ENCODE measurements at regions not wholly inside any gene's neighbourhood (a gene's known extent, or its start where the extent isn't known, plus 50 kb on each side); places are given as distances from the start of the nearest gene placed in this dataset.
"Not testable (repeated sequence)": the region's sequence is repeated elsewhere in the genome, so short reads cannot be mapped to it uniquely, and the experiment has no call there.

- no peak for DNase-seq (ENCODE audit: low spot score)
These were observed 573.5 kb downstream of the KCNJ18 start for GRCh38 chr17:22265807-22266206.

- no peak for DNase-seq (ENCODE audit: low spot score)
These were observed 573.9 kb downstream of the KCNJ18 start for GRCh38 chr17:22266231-22266630.

GRCh38 chr17:22267019-22267418 is 574.7 kb downstream of the KCNJ18 start:
- DNase-seq (ENCODE audit: low spot score), result no peak

GRCh38 chr17:22268214-22268911 is 576.0 kb downstream of the KCNJ18 start:
- no peak for DNase-seq (ENCODE audit: low spot score)

DNA sequence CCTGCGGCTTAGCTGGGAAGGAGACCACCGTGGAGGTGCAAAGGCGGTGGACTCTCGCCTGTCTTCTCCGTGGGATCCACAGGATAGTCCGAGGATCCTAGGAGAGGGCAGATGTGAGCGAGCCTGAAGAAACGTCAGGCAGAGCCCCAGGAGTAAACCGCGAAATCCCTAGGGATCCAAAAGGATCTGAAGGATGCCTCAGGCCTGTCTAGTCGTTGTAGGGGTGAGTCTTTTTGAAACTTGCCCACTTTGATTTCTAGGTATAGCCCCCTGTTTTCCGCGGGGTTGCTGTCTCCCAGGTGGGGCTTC is 576.5 kb downstream of the KCNJ18 start:
- DNase-seq (ENCODE audit: low spot score), result no peak

DNA sequence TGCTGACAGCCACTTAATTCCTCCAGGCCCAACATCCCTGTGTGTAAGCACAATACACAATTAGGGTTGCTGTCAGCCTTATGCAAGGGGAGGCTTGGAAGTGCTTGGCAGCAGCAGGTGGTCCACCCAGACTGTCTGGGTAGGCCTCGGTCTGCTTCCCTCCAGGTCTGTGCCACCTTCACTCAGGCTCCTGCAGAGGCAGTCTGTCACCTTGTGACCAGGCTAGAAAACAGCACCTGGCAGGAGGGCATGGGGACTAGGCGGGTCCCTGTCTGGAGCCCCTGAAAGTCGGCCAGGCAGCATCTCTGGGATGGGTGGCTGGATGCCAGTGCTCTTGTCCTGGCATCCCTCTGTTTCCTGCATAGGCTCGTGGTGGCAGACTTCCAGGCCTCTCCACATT is 578.1 kb downstream of the KCNJ18 start:
- no peak for DNase-seq (ENCODE audit: low spot score)

- not testable (repeated sequence) for DNase-seq (ENCODE audit: low spot score)
These were observed 578.5 kb downstream of the KCNJ18 start for GRCh38 chr17:22270809-22271208.

DNA sequence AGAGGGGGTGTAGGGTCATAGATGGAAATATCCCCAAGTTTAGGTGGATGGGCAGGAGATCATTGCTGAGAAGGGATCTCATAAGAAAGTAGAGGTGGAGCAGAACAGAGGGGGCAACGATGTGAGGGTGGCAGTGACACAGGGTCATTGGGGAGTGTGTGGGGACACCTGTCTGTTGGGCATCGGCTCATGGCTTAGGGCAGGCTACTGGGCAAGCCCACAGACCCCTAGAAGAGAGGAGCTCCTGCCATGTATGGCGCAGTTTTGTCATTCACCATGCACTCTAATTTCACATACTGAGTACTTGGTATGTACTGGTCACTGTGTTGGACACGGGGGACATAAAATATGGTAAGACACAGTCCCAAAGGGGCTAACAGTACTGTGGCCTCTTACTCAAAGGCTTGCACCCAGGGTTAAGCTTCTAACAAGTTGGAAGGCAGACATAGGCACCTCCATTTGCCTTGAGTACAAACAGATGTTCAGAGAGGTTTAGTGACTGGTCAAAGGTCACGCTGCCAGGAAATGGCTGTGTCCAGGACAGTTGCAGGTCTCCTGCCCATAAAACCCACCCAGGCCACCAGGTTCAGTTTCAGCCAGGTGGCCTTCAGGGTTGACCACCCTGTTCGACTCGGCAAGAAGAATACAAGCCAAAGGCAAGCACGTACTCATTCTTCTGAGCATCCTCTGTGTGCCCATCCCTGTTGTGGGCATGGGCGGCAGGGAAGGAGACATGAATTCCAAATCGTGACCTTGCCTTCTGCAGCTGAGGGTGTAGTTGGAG is 580.2 kb downstream of the KCNJ18 start:
- no peak for DNase-seq (ENCODE audit: low spot score)

DNA sequence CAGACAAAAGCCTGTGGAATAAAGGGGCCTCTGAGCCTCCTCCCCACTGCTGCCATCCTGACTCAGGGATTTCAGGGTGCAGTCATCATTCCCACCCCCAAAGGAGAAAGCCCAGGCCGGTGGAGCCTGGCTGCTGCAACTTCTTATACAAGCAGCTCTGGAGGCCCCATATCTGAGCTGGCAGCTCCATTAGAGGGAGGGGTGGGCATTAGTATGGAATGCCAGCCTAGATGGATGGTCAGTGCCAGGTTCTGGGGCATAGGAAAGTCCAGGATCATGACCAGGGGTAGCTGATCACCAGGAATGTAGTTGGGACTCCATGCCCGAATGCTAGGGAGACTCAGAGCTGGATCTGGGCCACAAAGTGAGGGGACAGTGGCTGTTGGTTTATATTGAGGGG is 581.0 kb downstream of the KCNJ18 start:
- DNase-seq (ENCODE audit: low spot score), result no peak

GRCh38 chr17:22277595-22277994 is 585.3 kb downstream of the KCNJ18 start:
- no peak for DNase-seq (ENCODE audit: low spot score)

DNA sequence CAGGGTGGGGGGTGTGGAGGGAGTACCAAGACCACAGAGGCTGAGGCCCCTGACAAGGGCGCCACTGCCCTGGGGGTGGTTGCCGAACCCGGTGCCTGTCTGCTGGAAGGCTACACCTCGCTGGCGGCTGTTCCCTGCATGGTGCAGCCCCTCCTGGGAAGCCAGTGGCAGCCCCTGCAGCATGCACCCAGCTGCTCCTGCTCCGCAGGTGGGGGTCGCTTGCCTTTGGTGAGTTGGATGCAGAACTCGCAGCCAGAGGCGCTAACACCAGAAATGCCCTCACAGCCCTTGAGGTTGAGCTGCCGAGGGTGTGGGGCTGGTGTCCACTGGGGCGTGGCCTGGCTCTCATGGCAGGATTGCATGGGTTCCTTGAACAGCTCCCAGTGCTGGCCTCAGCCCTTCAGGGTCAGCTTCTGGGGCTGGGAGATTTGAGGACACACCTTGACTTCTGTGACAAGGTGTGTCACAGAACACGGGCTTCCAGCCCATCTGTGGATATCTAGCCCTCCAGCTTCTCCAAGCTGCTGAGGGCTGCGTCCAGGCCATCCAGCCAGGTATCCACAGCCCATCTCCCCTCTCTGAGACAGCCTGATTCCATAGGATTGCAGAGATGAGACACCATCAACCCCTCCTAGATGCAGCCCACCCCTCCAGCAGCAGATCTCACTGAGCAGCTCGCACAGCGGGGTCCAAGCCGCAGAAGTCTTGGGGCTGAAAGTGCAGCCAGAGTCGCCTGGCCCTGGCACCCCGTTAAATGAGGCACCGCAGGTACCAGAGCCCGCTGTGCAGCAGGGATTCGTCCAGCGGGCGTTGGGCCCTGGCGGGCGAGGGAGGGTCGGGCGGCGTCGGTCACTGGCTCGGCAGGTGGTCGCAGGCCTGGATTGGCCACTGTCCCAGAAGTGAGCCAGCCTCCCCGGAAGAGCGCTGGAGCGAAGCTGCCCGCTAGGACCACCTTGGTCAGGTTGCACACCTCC is 586.3 kb downstream of the KCNJ18 start:
- DNase-seq (ENCODE audit: low spot score), result no peak

DNA sequence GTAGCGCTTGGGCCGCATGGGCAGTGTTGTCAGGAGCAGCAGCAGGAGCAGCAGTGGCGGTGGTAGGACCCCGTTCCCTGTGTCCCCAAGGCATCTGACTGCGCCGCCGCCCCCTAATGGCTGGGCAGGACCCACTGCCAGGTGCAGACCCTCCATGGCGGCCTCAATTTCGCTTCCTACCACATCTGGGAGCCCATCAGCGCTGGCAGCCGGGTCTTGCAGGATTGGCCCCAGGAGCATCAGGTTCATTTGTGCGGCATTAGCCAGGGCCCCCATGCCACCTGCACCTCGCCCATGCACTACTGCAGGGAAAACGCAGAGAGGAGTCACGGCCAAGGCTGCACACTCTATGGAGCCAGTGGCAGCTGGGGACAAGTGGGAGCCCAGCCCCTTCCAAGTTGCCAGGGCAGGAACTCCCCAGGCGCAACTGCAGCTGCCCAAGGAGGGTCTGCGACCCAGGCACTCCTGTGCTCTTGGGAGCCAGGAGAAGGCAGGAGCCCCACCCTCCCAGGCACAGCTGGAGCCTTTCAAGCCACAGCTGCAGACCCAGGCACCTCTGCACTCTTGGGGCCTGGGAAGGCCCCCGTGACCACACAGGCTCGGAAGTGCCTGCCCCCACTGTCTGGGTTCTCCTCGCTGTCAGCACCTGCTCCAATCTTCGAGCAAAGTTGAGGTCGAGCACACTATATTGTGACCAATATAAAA is 594.2 kb downstream of the KCNJ18 start:
- no peak for DNase-seq (ENCODE audit: low spot score)

GRCh38 chr17:22298484-22298951 is 606.2 kb downstream of the KCNJ18 start:
- not testable (repeated sequence) for DNase-seq (ENCODE audit: low spot score)

DNA sequence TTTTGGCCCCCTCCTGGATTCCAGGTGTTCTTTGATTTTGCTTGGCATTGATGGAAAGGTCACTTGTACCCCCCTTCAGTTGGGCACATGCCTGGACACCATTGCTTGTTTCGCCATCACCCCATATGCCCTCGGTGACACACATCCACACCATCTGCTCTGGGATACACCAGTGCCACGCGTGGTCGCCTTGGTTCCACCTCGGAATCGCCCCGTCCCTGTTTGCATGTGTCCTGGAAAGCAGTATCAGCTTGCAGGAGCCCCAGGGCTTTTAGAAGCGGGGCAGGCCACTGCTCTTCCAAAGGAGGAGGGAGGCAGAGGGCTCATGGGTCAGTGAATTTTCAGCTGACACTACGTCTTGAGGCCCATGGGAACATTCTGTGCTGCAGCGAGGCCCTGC is 607.9 kb downstream of the KCNJ18 start:
- DNase-seq (ENCODE audit: low spot score), result no peak

DNA sequence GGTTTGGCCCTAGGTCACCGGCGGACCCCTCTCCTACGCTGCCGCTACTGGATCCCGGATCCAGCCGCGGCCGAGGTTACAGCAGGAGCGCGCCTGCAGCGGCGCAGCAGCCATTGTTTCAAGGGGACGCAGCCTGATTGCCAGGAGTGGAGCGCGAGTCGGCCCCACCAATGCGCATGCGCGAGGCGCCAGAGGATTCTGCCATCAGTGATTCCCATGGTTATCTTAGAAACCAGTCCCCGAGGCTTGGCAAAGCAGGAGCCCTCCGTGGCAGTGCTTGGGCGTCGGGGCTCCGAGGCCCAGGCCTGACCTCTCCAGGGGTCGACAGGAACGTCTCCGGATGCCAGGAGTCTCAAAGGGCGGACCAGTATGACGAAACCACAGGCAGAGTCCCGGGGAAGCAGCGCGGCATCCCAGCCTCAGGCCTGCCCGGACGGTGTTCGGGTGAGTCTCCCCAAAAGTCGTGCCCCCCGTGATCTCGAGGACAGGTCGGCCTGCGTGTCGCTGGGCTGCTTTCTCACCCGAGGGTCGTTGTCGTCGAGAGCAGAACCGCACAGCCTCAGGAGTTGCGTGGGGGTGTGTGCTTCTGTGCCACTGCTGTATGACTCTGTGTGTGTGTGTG is 608.5 kb downstream of the KCNJ18 start:
- no peak for DNase-seq (ENCODE audit: low spot score)

- DNase-seq (ENCODE audit: low spot score), result no peak
These were observed 609.0 kb downstream of the KCNJ18 start for GRCh38 chr17:22301353-22301745.

DNA sequence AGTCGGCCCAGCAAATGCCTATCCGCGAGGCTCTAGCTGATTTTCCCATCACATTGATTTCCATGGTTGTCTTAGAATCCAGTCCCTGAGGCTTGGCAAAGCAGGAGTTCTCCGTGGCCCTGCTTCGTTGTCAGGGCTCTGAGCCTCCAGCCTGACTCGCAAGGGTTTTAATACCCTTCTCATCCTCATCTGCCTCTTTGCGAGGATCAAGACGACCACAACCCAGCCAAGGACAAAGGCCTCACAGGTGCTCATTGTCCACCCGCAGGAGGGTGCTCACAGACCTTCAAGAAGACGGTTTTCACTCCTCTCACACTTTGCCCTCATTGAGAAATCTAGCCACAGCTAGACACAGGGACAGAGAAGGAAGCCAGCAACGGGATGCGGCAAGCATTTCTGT is 610.8 kb downstream of the KCNJ18 start:
- no peak for DNase-seq (ENCODE audit: low spot score)

- no peak for DNase-seq (ENCODE audit: low spot score)
These were observed 611.5 kb downstream of the KCNJ18 start for GRCh38 chr17:22303865-22304264.

- DNase-seq (ENCODE audit: low spot score), result no peak
These were observed 612.5 kb downstream of the KCNJ18 start for GRCh38 chr17:22304667-22305303.

DNA sequence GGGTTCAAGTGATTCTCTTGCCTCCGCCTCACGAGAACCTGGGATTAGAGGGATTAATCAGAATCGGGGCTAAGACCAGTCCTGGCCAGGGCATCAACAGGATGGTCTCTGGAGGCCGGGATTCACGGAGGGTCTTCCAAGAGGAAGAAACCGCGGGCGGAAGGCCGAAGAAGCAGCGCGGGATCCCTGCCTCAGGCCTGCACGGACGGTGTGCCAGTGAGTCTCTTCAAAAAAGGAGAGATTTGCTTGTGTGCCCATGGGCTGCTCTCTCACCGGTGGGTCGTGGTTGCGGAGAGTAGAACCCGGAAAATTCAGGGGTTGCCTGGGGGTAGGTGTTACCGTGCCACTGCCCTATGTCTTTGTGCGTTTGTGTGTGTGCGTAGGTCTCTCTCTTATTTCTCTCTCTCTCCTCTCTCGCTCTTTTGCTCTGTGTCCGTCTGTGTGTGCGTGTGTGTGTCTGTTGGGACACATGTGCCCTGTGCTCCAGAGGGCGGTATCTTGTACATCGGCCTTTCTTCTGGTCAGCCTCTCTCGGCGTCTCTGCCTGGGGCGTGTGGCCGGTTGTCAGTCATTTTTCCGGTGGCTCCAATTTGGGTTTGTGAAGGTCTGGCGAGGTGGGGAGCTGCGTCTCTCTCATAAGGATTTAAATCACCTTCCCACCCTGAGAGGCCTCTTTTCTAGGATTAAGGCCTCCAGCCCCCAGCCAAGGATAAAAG is 613.2 kb downstream of the KCNJ18 start:
- no peak for DNase-seq (ENCODE audit: low spot score)
